Daoy (cell line): ENCODE measurements at regions not wholly inside any gene's neighbourhood (a gene's known extent, or its start where the extent isn't known, plus 50 kb on each side); places are given as distances from the start of the nearest gene placed in this dataset.
A peak's percentile ranks its signal among the peaks of the same experiment; 100 is the strongest.

Experiments used
- DNase-seq: peaks from one replicate; pipeline ENCODE4 v3.0.0-alpha.2; 2015; ENCODE audit warnings: low read depth

- no peak for DNase-seq
Observed at GRCh38 chr3:55242921-55243320, 244.2 kb downstream of the WNT5A start.

DNA sequence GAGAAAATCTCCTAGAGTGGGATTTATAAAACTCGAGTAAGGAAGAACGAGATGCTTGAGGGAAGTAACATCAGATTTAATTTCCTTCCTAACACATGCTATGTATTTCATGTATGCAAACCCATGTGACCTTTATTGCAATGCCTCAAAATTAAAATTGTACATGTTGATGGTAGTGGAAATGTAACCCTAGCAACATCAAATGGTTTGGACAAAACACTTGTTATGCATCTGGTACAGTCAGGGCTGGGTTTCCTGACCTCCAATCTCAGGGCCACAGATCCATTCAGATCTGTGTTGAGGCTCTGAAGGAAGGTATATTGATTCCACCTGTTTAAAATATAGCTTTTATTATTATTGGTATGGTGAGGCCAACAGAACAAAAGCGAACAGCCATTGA, 246.0 kb downstream of the WNT5A start:
- no peak for DNase-seq

DNA sequence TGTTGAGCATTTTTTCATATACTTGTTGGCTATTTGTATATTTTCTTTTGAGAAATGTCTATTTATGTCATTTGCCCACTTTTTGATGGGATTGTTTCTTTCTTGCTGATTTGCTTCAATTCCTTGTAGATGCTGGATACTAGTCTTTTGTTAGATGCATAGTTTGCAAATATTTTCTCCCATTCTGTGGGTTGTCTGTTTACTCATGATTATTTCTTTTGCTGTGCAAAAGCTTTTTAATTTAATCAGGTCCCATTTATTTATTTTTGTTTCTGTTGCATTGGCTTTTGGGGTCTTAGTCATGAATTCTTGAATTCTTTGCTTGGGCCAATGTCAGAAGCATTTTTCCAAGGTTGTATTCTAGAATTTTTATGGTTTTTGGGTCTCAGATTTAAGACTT, 251.7 kb downstream of the WNT5A start:
- DNase-seq = no peak

- DNase-seq = no peak
Observed at GRCh38 chr3:55226696-55227095, 260.4 kb downstream of the WNT5A start.

DNA sequence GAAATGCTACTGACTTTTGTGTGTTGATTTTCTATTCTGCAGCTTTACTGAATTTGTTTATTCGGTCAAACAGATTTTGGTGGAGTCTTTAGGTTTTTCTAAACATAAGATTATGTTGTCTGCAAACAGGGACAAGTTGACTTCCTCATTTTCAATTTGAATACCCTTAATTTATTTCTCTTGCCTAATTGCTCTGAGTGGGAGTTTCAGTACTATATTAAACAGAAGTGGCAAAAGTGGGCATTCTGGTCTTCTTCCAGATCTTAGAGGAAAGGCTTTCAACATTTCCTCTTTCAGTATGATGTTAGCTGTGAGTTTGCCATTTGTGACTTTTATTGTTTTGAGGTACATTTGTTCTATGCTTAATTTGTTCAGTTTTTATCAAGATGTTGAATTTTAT, 268.5 kb downstream of the WNT5A start:
- no peak for DNase-seq

GRCh38 chr3:55207744-55208143, 279.4 kb downstream of the WNT5A start:
- no peak for DNase-seq

GRCh38 chr3:55205990-55206389, 278.1 kb upstream of the LRTM1 start:
- DNase-seq = peak; percentile 38

DNA sequence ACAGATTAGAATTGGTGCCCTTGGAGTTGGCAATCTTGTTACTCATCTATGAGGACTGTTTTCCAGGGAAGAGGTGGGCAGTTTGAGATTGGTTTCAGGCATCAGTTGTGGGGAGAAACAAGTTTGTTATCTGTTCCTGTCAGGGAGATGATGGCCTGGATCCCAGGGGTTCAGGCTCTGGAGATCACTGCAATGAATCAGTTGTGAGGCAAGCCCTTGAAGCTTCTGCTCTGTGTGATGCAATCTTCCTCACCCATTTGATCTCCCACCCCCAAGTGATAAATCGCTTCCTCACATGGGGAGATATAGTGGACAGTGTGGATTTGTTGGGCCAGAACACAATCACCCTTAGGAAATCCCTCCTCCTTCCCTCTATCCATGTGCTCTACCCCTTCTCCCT, 276.6 kb upstream of the LRTM1 start:
- no peak for DNase-seq

DNA sequence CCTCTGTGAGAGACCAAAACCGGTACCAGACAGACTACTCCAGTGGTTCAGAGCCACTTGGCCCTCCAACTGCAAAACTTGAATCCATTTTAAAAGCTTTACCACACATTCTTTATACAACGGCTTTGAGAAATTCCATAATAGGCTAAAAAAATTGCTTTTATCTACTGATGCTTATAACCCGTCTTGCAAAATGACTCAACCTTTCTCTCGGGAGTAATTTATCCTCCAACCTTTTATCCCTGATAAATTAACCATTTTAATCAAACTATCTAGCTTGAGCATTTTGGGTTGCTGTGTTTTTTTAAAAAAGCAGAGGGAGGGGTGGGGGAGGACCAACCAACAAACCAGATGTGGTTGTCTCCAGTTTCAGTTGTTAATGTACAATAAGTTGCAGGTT, 275.7 kb upstream of the LRTM1 start:
- DNase-seq = no peak

- DNase-seq = peak; percentile 72
Observed at GRCh38 chr3:55203006-55203405, 275.1 kb upstream of the LRTM1 start.

DNA sequence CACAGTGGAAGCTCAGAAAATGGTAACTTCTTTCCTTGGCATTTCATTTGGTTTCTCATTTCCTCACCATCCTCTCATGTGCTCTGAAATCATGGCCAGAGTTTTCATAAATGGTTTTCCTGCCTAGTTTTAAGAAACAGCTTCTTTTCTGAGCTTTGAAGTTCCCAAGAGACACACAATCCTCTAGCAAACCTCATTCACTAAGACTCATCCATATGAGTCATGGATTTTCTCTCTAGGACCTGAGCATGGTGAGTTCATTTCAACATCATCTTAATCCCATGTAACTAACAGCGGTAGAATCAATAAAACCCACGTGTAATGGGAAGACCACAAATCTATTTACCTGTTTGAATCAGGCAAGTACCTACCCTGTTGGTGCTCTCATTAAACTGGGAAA, 274.5 kb upstream of the LRTM1 start:
- peak; percentile 73 for DNase-seq

DNA sequence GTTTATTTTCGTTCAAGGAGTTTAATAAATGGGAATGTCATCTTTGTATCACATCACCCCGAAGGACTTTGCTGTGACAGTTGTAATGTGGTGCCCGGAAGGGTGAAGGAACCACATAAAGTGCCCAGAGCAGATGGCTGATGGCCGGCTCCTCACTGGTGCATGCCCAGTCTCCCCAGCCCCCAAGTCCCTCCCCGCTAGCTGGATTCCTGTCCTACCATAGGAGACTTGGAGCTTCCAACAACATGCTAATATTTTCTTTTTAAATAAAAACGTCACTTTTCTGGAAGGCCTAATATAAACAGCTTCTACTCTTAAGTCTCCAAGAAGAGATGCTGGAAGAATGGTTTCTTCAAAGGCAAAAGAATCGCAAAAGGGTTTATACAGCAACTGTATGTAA, 273.9 kb upstream of the LRTM1 start:
- no peak for DNase-seq

GRCh38 chr3:55200906-55201305, 273.0 kb upstream of the LRTM1 start:
- no peak for DNase-seq

GRCh38 chr3:55198554-55198953, 270.7 kb upstream of the LRTM1 start:
- peak; percentile 81 for DNase-seq

- no peak for DNase-seq
Observed at GRCh38 chr3:55197021-55197420, 269.2 kb upstream of the LRTM1 start.

GRCh38 chr3:55196495-55196894, 268.6 kb upstream of the LRTM1 start:
- DNase-seq = no peak

- no peak for DNase-seq
Observed at GRCh38 chr3:55194376-55194775, 266.5 kb upstream of the LRTM1 start.

- peak; percentile 94 for DNase-seq
Observed at GRCh38 chr3:55191911-55192775, 264.3 kb upstream of the LRTM1 start.

GRCh38 chr3:55190331-55190730, 262.5 kb upstream of the LRTM1 start:
- no peak for DNase-seq

DNA sequence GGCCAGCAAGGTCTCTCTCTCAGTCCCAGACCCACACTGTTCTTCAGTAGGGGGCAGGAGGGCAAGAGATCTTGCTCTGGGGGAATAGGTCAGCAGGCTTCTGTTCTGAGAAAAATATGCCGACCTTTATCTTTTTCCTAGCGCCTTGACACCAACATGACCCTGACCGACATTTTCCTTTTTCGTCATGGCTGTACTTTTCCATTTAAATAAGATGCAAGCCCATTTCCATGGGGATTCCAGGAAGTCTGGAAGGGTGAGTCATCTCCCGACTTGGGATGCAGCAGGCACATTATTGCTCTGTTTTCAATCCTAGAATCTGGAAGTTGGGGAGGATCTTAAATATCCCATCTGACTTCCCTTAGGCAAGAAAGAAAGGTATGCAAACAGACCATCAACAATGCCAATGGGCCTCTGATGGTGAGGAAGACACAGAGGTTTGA, 261.5 kb upstream of the LRTM1 start:
- DNase-seq = peak; percentile 62

- peak; percentile 52 for DNase-seq
Observed at GRCh38 chr3:55185380-55185779, 257.5 kb upstream of the LRTM1 start.

DNA sequence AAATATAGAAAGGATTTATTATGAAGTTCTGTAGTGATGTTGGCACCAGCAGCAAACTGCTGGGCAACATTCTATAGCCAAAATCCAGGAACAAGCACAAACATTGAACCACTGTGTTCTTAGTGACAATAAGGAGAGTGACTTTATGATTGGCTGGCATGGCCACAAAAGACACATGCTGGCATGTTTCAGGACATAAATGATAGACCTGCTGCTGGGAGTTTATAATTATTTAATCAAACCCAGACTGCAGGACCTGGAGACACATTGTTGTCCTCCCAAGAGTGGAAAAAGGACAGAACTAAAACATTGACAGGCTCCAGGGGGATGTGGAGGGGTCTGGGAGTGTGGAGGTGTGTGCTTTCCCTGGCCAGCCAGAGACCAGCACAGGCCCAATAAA, 255.3 kb upstream of the LRTM1 start:
- no peak for DNase-seq

DNA sequence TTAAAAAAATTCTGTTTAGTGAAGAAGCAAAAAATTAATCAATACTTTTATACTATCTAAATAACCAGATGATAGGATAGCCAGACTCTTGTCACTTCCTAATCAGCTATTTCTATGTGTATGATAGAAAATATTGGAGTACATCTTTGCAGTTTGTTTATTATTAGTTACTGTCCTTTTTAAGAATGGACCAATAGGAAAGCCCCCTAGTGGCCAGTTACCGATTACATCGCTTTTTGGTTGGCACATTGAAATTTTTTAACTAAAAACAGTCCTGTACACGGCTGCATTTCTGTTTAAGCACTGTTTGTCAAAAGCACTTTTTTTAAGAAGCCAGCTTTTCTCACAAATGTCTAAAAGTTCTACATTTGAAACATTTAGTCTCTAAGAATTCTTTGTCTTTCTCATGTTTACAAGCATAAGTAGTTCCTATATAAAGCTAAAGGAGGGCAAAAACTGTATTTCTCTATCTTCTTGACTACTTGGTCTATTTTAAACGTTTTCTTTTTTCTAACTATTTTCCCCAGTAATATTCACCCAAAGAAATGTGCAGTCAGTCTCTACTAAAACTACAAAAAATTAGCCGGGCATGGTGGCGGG, 253.2 kb upstream of the LRTM1 start:
- DNase-seq = no peak

GRCh38 chr3:55180161-55180560, 252.3 kb upstream of the LRTM1 start:
- no peak for DNase-seq
